Stimulated activated CD8-positive, alpha-beta memory T cell treated with anti-CD3 and anti-CD28 coated beads, Interleukin-7, amount 100 ng/mL, for 1 hour (primary cell): ENCODE measurements at regions not wholly inside any gene's neighbourhood (a gene's known extent, or its start where the extent isn't known, plus 50 kb on each side); places are given as distances from the start of the nearest gene placed in this dataset.
"Not testable (repeated sequence)": the region's sequence is repeated elsewhere in the genome, so short reads cannot be mapped to it uniquely, and the experiment has no call there.

ENCODE experiments used
- DNase-seq, 2 donors: peaks; one replicate each; pipeline ENCODE4 v3.0.0-alpha.2; 2020; ENCODE audit warnings: low read depth in 2 of 2

GRCh38 chr6:15927531-15928225, 201.2 kb upstream of the MYLIP start:
- DNase-seq, result no peak

- no peak for DNase-seq
These were observed 202.6 kb upstream of the MYLIP start for GRCh38 chr6:15926256-15926655.

GRCh38 chr6:15924893-15925292, 204.0 kb upstream of the MYLIP start:
- no peak for DNase-seq

GRCh38 chr6:15922510-15923250, 206.2 kb upstream of the MYLIP start:
- DNase-seq, result no peak

- no peak for DNase-seq
These were observed 207.6 kb upstream of the MYLIP start for GRCh38 chr6:15921243-15921642.

- no peak for DNase-seq
These were observed 212.3 kb upstream of the MYLIP start for GRCh38 chr6:15916581-15916980.

- DNase-seq, result no peak
These were observed 213.2 kb upstream of the MYLIP start for GRCh38 chr6:15915508-15916178.

- DNase-seq, result no peak
These were observed 214.3 kb upstream of the MYLIP start for GRCh38 chr6:15914553-15914952.

GRCh38 chr6:15913573-15913972, 215.3 kb upstream of the MYLIP start:
- DNase-seq, result no peak

- no peak for DNase-seq
These were observed 216.1 kb upstream of the MYLIP start for GRCh38 chr6:15912505-15913400.

- no peak for DNase-seq
These were observed 217.0 kb upstream of the MYLIP start for GRCh38 chr6:15911753-15912504.

- DNase-seq, result no peak
These were observed 219.4 kb upstream of the MYLIP start for GRCh38 chr6:15909290-15910070.

GRCh38 chr6:15908871-15909270, 220.0 kb upstream of the MYLIP start:
- DNase-seq, result no peak

GRCh38 chr6:15907914-15908518, 220.9 kb upstream of the MYLIP start:
- DNase-seq, result no peak

- not testable (repeated sequence) for DNase-seq
These were observed 221.5 kb upstream of the MYLIP start for GRCh38 chr6:15907220-15907913.

- no peak for DNase-seq
These were observed 222.4 kb upstream of the MYLIP start for GRCh38 chr6:15906420-15907016.

- DNase-seq, result no peak
These were observed 223.1 kb upstream of the MYLIP start for GRCh38 chr6:15905488-15906419.
